K562 (cell line): ENCODE measurements at regions not wholly inside any gene's neighbourhood (a gene's known extent, or its start where the extent isn't known, plus 50 kb on each side); places are given as distances from the start of the nearest gene placed in this dataset.

Experiments used
- ATAC-seq: fragments of 200-7000 bp; cut with Tn5 transposase; 3 replicates; pipeline ENCODE4 v1.9.1; 2020; ENCODE audit warnings: moderate library complexity
- BruUV-seq: library from RNA; stranded (reverse); fragments of 400-500 nt; replicated peaks from 2 replicates; lab custom pipeline; 2021; lab: Mats Ljungman, UMichigan
- CTCF ChIA-PET: fragments of 300-600 bp; formaldehyde crosslinking; extraction: SDS; loops from one replicate; lab custom pipeline; 2021; ENCODE audit warnings: low intra/inter-chr PET ratio; lab: Yijun Ruan, JAX
- POLR2A ChIA-PET: fragments of 300-600, 350-650 bp; sonication (Branson Sonifier 250); formaldehyde crosslinking; extraction: SDS; loops from one replicate; lab custom pipeline; 2021; ENCODE audit warnings: antibody characterized with exemption, inconsistent platforms; lab: Yijun Ruan, JAX
- DNase-seq, 4 experiments: peaks; one replicate each; pipeline versions ENCODE4 v3.0.0 to v3.0.0-alpha.2; 2011 to 2018; ENCODE audit warnings: low spot score in 3 of 4, mixed read lengths in 3 of 4; ENCODE audit errors: extremely low read depth in 1 of 4
- FAIRE-seq: peaks from 2 replicates; lab custom pipeline; 2011; peaks lifted over from hg19 to GRCh38; lab: Jason Lieb, UNC
- H2AFZ ChIP-seq: 2 replicates; pipeline ENCODE4 v1.6.0; 2011; ENCODE audit warnings: low read depth, low read length, control low read depth, inconsistent platforms
- H3K27ac ChIP-seq: fragments of 200-600 bp; 3 replicates; pipeline ENCODE4 v1.8.0; 2011; ENCODE audit warnings: low read depth, mild to moderate bottlenecking, control low read depth, inconsistent platforms, low read length, moderate library complexity, mixed read lengths; ENCODE audit errors: extremely low read depth
- H3K27me3 ChIP-seq, 2 experiments: fragments of 300-600 bp in 1 of 2; 2 replicates in 1 of 2; 3 replicates in 1 of 2; pipeline versions ENCODE4 v1.6.0 to v1.8.0; 2011; ENCODE audit warnings: inconsistent platforms in 2 of 2, low read length in 2 of 2, mild to moderate bottlenecking in 1 of 2, mixed read lengths in 1 of 2, moderate library complexity in 1 of 2; ENCODE audit not compliant: control insufficient read depth in 2 of 2, insufficient read depth in 2 of 2
- H3K36me3 ChIP-seq: fragments of 300-600 bp; 3 replicates; pipeline ENCODE4 v1.8.0; 2011; ENCODE audit warnings: mild to moderate bottlenecking, low read length, inconsistent platforms; ENCODE audit not compliant: control insufficient read depth, insufficient read depth
- H3K4me1 ChIP-seq, 2 experiments: fragments of 200-600 bp in 1 of 2; replicated peaks in 1 of 2; 2 replicates in 1 of 2; 3 replicates in 1 of 2; pipeline versions ENCODE4 v1.5.1 to v1.8.0; 2011; ENCODE audit warnings: inconsistent platforms in 2 of 2, low read length in 2 of 2, mild to moderate bottlenecking in 1 of 2, mixed read lengths in 1 of 2, moderate library complexity in 1 of 2; ENCODE audit not compliant: control insufficient read depth in 2 of 2, insufficient read depth in 2 of 2
- H3K4me2 ChIP-seq: 2 replicates; pipeline ENCODE4 v1.6.1; 2011; ENCODE audit warnings: low read length, control low read depth, inconsistent platforms, mixed read lengths; ENCODE audit not compliant: insufficient read depth
- H3K4me3 ChIP-seq: fragments of 200-600 bp; sonication (generic), shearing (Covaris generic); 2 replicates; pipeline ENCODE4 v1.5.1; 2016; ENCODE audit warnings: control low read depth, inconsistent platforms
- H3K79me2 ChIP-seq: fragments of 200-600 bp; 3 replicates; pipeline ENCODE4 v1.8.0; 2011; ENCODE audit warnings: low read length, inconsistent platforms; ENCODE audit not compliant: control insufficient read depth, insufficient read depth
- H3K9ac ChIP-seq, 2 experiments: 2 replicates each; pipeline versions ENCODE4 v1.6.0 to v1.6.1; 2011; ENCODE audit warnings: low read depth in 2 of 2, low read length in 2 of 2, control low read depth in 1 of 2, inconsistent platforms in 1 of 2, mild to moderate bottlenecking in 1 of 2, mixed read lengths in 1 of 2; ENCODE audit not compliant: insufficient read depth in 1 of 2
- H3K9me1 ChIP-seq: one replicate; pipeline ENCODE4 v1.6.0; 2011; ENCODE audit warnings: inconsistent platforms, mild to moderate bottlenecking, low read length, moderate library complexity; ENCODE audit not compliant: control insufficient read depth, insufficient read depth
- H3K9me3 ChIP-seq: replicated peaks from 2 replicates; pipeline ENCODE4 v1.5.1; 2011; ENCODE audit warnings: low read depth, low read length, inconsistent platforms; ENCODE audit not compliant: control insufficient read depth, insufficient read depth
- H4K20me1 ChIP-seq: replicated peaks from 2 replicates; pipeline ENCODE4 v1.6.1; 2011; ENCODE audit warnings: low read length, inconsistent platforms, mixed read lengths; ENCODE audit not compliant: control insufficient read depth, insufficient read depth
- ADNP ChIP-seq: fragments of 200-800 bp; sonication (Bioruptor generic); IDR thresholded peaks from 2 replicates; pipeline ENCODE4 v1.6.1; 2016; ENCODE audit warnings: missing genetic modification characterization, missing compliant biosample characterization
- ARID3A ChIP-seq: IDR thresholded peaks from 2 replicates; pipeline ENCODE4 v1.6.1; 2012; ENCODE audit warnings: low read depth, low read length, improper control_type of control experiment, borderline replicate concordance
- ATF1 ChIP-seq, 2 experiments: fragments of 450-650 bp in 1 of 2; IDR thresholded peaks; 2 replicates each; pipeline ENCODE4 v1.6.1; 2016; ENCODE audit warnings: missing compliant biosample characterization in 1 of 2, missing genetic modification characterization in 1 of 2
- CBFA2T2 ChIP-seq: fragments of 450-650 bp; conservative IDR thresholded peaks from 2 replicates; pipeline ENCODE4 v1.6.1; 2017; ENCODE audit warnings: mild to moderate bottlenecking
- E2F5 ChIP-seq: sonication (generic); formaldehyde crosslinking; IDR thresholded peaks from 2 replicates; pipeline ENCODE4 v1.8.0; 2022; ENCODE audit warnings: mild to moderate bottlenecking, missing genetic modification reagents
- GABPA ChIP-seq: fragments of 200-800 bp; sonication (Bioruptor generic); conservative IDR thresholded peaks from 2 replicates; pipeline ENCODE4 v1.6.1; 2016; ENCODE audit warnings: low read depth, missing genetic modification characterization, missing compliant biosample characterization
- GATAD2A ChIP-seq: fragments of 450-650 bp; IDR thresholded peaks from 2 replicates; pipeline ENCODE4 v1.6.1; 2017
- MYNN ChIP-seq, 2 experiments: sonication (generic); formaldehyde crosslinking in 1 of 2; IDR thresholded peaks; 2 replicates each; pipeline versions ENCODE4 v1.5.0 to v1.6.1; 2016 to 2020; ENCODE audit warnings: antibody characterized with exemption in 1 of 2, missing genetic modification reagents in 1 of 2
- NBN ChIP-seq: fragments of 450-650 bp; IDR thresholded peaks from 2 replicates; pipeline ENCODE4 v1.6.1; 2016; ENCODE audit warnings: low read depth, mild to moderate bottlenecking
- NCOA4 ChIP-seq: fragments of 450-650 bp; IDR thresholded peaks from 2 replicates; pipeline ENCODE4 v1.6.1; 2018; ENCODE audit warnings: mild to moderate bottlenecking; ENCODE audit not compliant: partially characterized antibody
- NCOR1 ChIP-seq: fragments of 450-650 bp; IDR thresholded peaks from 2 replicates; pipeline ENCODE4 v1.6.1; 2016; ENCODE audit warnings: mild to moderate bottlenecking, moderate library complexity
- NFIX ChIP-seq: fragments of 250-450 bp; sonication (Bioruptor Pico); IDR thresholded peaks from 2 replicates; pipeline ENCODE4 v1.4.0; 2020; ENCODE audit warnings: low read depth, mild to moderate bottlenecking, moderate library complexity
- RFX1 ChIP-seq: fragments of 450-650 bp; IDR thresholded peaks from 2 replicates; pipeline ENCODE4 v1.6.1; 2016; ENCODE audit warnings: mild to moderate bottlenecking, moderate library complexity
- ZBTB2 ChIP-seq: fragments of 450-650 bp; IDR thresholded peaks from 2 replicates; pipeline ENCODE4 v1.6.1; 2016; ENCODE audit warnings: antibody characterized with exemption
- ZNF518B ChIP-seq: fragments of 250-450 bp; sonication (Bioruptor Pico); IDR thresholded peaks from 2 replicates; pipeline ENCODE4 v1.5.0; 2021; ENCODE audit warnings: mild to moderate bottlenecking, moderate library complexity
- ZNF655 ChIP-seq: fragments of 250-450 bp; sonication (Bioruptor Pico); IDR thresholded peaks from 2 replicates; pipeline ENCODE4 v1.5.0; 2021
- WGBS: fragments of 100-300 bp; shearing (Covaris generic); methylation state at CpG from one replicate; pipeline ENCODE4 v1.1.6; 2016; ENCODE audit warnings: low coverage, mixed read lengths; ENCODE audit not compliant: insufficient coverage; ENCODE audit errors: missing lambda C conversion rate; 5-methylcytosine and 5-hydroxymethylcytosine counted together
- in situ Hi-C: fragments of 300-500 bp; cut with MboI; formaldehyde crosslinking; loops from 4 replicates; pipeline ENCODE4 v1.15.0; 2018; ENCODE audit warnings: inconsistent platforms, mixed read lengths
- intact Hi-C: fragments of 100-400 bp; cut with micrococcal nuclease; formaldehyde crosslinking; loops from 2 replicates; pipeline ENCODE4 v1.14.2; 2022

GRCh38 chr3:36097209-36097608, 283.1 kb upstream of the STAC start:
- ChIA-PET POLR2A (no interaction called here), CTCF (no interaction called here)
- Histone ChIP-seq H3K27ac (no peak overlapping the region), H3K9ac (no peak overlapping the region), H3K27me3 (no peaks in the 10 kb centered on the region), H3K9me1 (no peaks in the 10 kb centered on the region), H4K20me1 (no peaks in the 10 kb centered on the region), H3K4me2 (no peak overlapping the region), H3K36me3 (no peaks in the 10 kb centered on the region), H3K9me3 (peaks cover 2% of the 10 kb centered on the region; the same call in 1 of the 2 replicates), H2AFZ (no peak overlapping the region), H3K4me1 (no peaks in the 10 kb centered on the region), H3K79me2 (no peaks in the 10 kb centered on the region), H3K4me3 (no peak overlapping the region)
- 0% methylated on average over 2 of the region's 2 CpGs for WGBS
- DNase-seq = no peak
- ATAC-seq = no peak
- intact Hi-C loops = no loop called here
- no TSS peak for BruUV-seq
- FAIRE-seq = no peak
- in situ Hi-C loops = no loop called here
- TF ChIP-seq RFX1 (no peak), ADNP (no peak), NBN (no peak), ZNF655 (CRISPR knock-in tag) (no peak), ATF1 (CRISPR knock-in tag; IDR thresholded peaks at IDR 0.05) (no peak), ATF1 (tag; IDR thresholded peaks at IDR 0.05) (no peak), E2F5 (no peak), NCOR1 (no peak), NFIX (CRISPR knock-in tag) (no peak), CBFA2T2 (no peak), ZNF518B (no peak), GABPA (no peak), ARID3A (no peak), GATAD2A (no peak), ZBTB2 (no peak), MYNN (IDR thresholded peaks at IDR 0.05) (no peak), MYNN (CRISPR knock-in tag; IDR thresholded peaks at IDR 0.05) (no peak), NCOA4 (no peak)
